B cell (primary cell): ENCODE measurements at regions not wholly inside any gene's neighbourhood (a gene's known extent, or its start where the extent isn't known, plus 50 kb on each side); places are given as distances from the start of the nearest gene placed in this dataset.

Experiments used
- ATAC-seq: fragments of 200-7000 bp; cut with Tn5 transposase; one replicate; pipeline ENCODE4 v1.10.0; 2021; ENCODE audit warnings: low read depth, mild to moderate bottlenecking, moderate number of reproducible peaks, moderate library complexity
- CTCF ChIA-PET: fragments of 350-600 bp; sonication (Branson Sonifier 250); formaldehyde crosslinking; loops from one replicate; lab custom pipeline; 2021; ENCODE audit warnings: antibody characterized with exemption, inconsistent platforms; lab: Charles Lee
- POLR2A ChIA-PET: fragments of 350-600 bp; sonication (Branson Sonifier 250); formaldehyde crosslinking; loops from one replicate; lab custom pipeline; 2021; ENCODE audit warnings: antibody characterized with exemption; lab: Charles Lee
- DNase-seq: peaks from one replicate; pipeline ENCODE4 v3.0.0; 2013
- H2AFZ ChIP-seq: 2 replicates; pipeline ENCODE4 v1.6.1; 2012; ENCODE audit warnings: mild to moderate bottlenecking, low read depth, low read length; ENCODE audit not compliant: insufficient read depth, poor library complexity, severe bottlenecking
- H3K27ac ChIP-seq, 2 donors: 1 replicate in 1 of 2; 2 replicates in 1 of 2; pipeline ENCODE4 v1.5.1; 2012 to 2013; ENCODE audit warnings: low read length in 2 of 2, mild to moderate bottlenecking in 2 of 2, moderate library complexity in 1 of 2
- H3K27me3 ChIP-seq, 4 experiments: fragments of 200-600 bp in 1 of 4; sonication (generic) in 1 of 4; replicated peaks in 1 of 4; 1 replicate in 2 of 4; 2 replicates in 2 of 4; pipeline versions ENCODE4 v1.6.1 to v1.7.0; 2013 to 2016; ENCODE audit warnings: low read length in 3 of 4, mild to moderate bottlenecking in 2 of 4, mixed read lengths in 1 of 4, moderate library complexity in 1 of 4; ENCODE audit not compliant: insufficient read depth in 4 of 4, control insufficient read depth in 3 of 4; ENCODE audit errors: control extremely low read depth in 1 of 4
- H3K36me3 ChIP-seq, 2 experiments: replicated peaks in 1 of 2; 1 replicate in 1 of 2; 2 replicates in 1 of 2; pipeline versions ENCODE4 v1.6.1 to v1.7.1; 2013; ENCODE audit warnings: low read length in 1 of 2; ENCODE audit not compliant: insufficient read depth in 2 of 2, control insufficient read depth in 1 of 2; ENCODE audit errors: control extremely low read depth in 1 of 2, extremely low read depth in 1 of 2
- H3K4me1 ChIP-seq, 2 donors: fragments of 200-600 bp in 1 of 2; sonication (generic) in 1 of 2; 1 replicate in 1 of 2; 2 replicates in 1 of 2; pipeline versions ENCODE4 v1.5.1 to v1.6.1; 2013 to 2017; ENCODE audit warnings: low read length in 2 of 2; ENCODE audit not compliant: control insufficient read depth in 2 of 2, insufficient read depth in 2 of 2
- H3K4me2 ChIP-seq: replicated peaks from 2 replicates; pipeline ENCODE3; 2012; ENCODE audit warnings: mild to moderate bottlenecking, low read depth, low read length; ENCODE audit not compliant: poor library complexity, severe bottlenecking
- H3K4me3 ChIP-seq, 5 experiments: fragments of 200-600 bp in 1 of 5; sonication (generic) in 1 of 5; 1 replicate in 3 of 5; 2 replicates in 2 of 5; pipeline versions ENCODE4 v1.5.1 to v1.7.0; 2011 to 2016; ENCODE audit warnings: low read length in 4 of 5, mild to moderate bottlenecking in 4 of 5, low read depth in 2 of 5, control low read depth in 1 of 5, moderate library complexity in 1 of 5; ENCODE audit not compliant: insufficient read depth in 1 of 5; ENCODE audit errors: control extremely low read depth in 1 of 5, extremely low read depth in 1 of 5
- H3K79me2 ChIP-seq: fragments of 200-600 bp; sonication (generic); one replicate; pipeline ENCODE4 v1.6.0; 2016; ENCODE audit warnings: low read length; ENCODE audit not compliant: control insufficient read depth, insufficient read depth
- H3K9ac ChIP-seq: fragments of 200-600 bp; sonication (generic); 2 replicates; pipeline ENCODE4 v1.6.1; 2017; ENCODE audit warnings: mild to moderate bottlenecking, low read length, moderate library complexity
- H3K9me3 ChIP-seq, 3 donors: one replicate each; pipeline versions ENCODE4 v1.6.1 to v1.7.1; 2013; ENCODE audit warnings: low read length in 2 of 3; ENCODE audit not compliant: control insufficient read depth in 2 of 3, insufficient read depth in 1 of 3; ENCODE audit errors: control extremely low read depth in 1 of 3
- H4K20me1 ChIP-seq: 2 replicates; pipeline ENCODE4 v1.6.0; 2012; ENCODE audit warnings: mild to moderate bottlenecking, low read length; ENCODE audit not compliant: insufficient read depth, control insufficient read depth, poor library complexity, severe bottlenecking
- H3K27ac Mint-ChIP-seq: one replicate; pipeline ENCODE4 v1.8.0; 2021; ENCODE audit warnings: mixed read lengths
- H3K27me3 Mint-ChIP-seq: one replicate; pipeline ENCODE4 v1.8.0; 2021; ENCODE audit warnings: mixed read lengths
- H3K4me1 Mint-ChIP-seq: one replicate; pipeline ENCODE4 v1.8.0; 2021; ENCODE audit warnings: mixed read lengths
- H3K4me3 Mint-ChIP-seq: one replicate; pipeline ENCODE4 v1.8.0; 2021; ENCODE audit warnings: mixed read lengths
- H3K9me3 Mint-ChIP-seq: one replicate; pipeline ENCODE4 v1.8.0; 2022; ENCODE audit warnings: mixed read lengths; ENCODE audit not compliant: insufficient read depth
- CTCF ChIP-seq: fragments of 200-600 bp; IDR thresholded peaks from one replicate; pipeline ENCODE4 v1.8.0; 2022; ENCODE audit warnings: antibody characterized with exemption, mild to moderate bottlenecking
- EZH2 ChIP-seq: IDR thresholded peaks from 2 replicates; pipeline ENCODE4 v1.6.1; 2012; ENCODE audit warnings: borderline replicate concordance, low read depth, mild to moderate bottlenecking, moderate library complexity, low read length; ENCODE audit not compliant: insufficient read depth, poor library complexity, severe bottlenecking
- WGBS: methylation state at CpG from one replicate; pipeline ENCODE4 v1.1.5; 2013; ENCODE audit warnings: missing lambda C conversion rate; ENCODE audit not compliant: insufficient coverage; 5-methylcytosine and 5-hydroxymethylcytosine counted together
- intact Hi-C: fragments of 100-400 bp; cut with micrococcal nuclease; formaldehyde crosslinking; loops from one replicate; pipeline ENCODE4 v1.10.0; 2022

DNA sequence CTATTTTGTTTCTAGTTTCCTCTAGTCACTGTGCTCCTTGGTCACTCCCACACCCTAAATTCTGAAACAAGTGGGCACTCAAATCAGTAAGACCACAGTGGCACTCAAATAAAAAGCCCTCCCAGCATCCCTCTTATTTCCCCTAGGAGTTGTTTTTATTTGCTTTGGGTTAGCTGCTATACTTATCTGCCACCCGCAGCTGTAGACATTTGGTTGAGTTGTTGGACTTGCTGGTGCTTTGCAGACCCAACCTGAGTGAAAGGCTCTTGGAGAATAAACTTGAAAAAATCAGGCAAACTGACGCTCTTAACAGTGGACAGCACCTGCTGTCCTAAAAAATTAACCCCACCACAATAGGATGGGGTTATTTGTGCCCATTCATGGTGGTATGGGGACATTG is 203.0 kb downstream of the SPATA31A6 start:
- Mint-ChIP-seq H3K4me3 (no peak overlapping the region), H3K27me3 (no peaks in the 10 kb centered on the region), H3K27ac (no peak overlapping the region), H3K4me1 (no peaks in the 10 kb centered on the region), H3K9me3 (no peaks in the 10 kb centered on the region)
- Histone ChIP-seq H4K20me1 (no peaks in the 10 kb centered on the region), H3K36me3 (no peaks in the 10 kb centered on the region), H3K79me2 (no peaks in the 10 kb centered on the region), H3K9ac (no peak overlapping the region), H3K27me3 (peaks cover 0 to 14% (median 0%) of the 10 kb centered on the region in 4 experiments), H3K4me1 (no peaks in the 10 kb centered on the region), H3K9me3 (peaks cover 0 to 2% (median 0%) of the 10 kb centered on the region in 3 donors), H3K4me2 (no peak overlapping the region), H3K4me3 (no peak overlapping the region), H3K27ac (no peak overlapping the region), H2AFZ (no peak overlapping the region)
- no peak for ATAC-seq
- intact Hi-C loops: no loop called here
- ChIA-PET POLR2A (no interaction called here), CTCF (no interaction called here)
- no peak for DNase-seq
- WGBS: no CpG with 5 or more reads among the region's 2 CpGs
- TF ChIP-seq EZH2: no peak
- no peak for TF ChIP-seq CTCF

- Mint-ChIP-seq H3K9me3 (no peaks in the 10 kb centered on the region), H3K27ac (no peak overlapping the region), H3K4me1 (no peaks in the 10 kb centered on the region), H3K4me3 (no peak overlapping the region), H3K27me3 (no peaks in the 10 kb centered on the region)
- peaks cover 0 to 2% (median 0%) of the 10 kb centered on the region in 3 donors for H3K9me3 ChIP-seq
- no peak overlapping the region for H2AFZ ChIP-seq
- no peaks in the 10 kb centered on the region for H3K36me3 ChIP-seq
- intact Hi-C loops: no loop called here
- DNase-seq: no peak
- ChIA-PET POLR2A (no interaction called here), CTCF (no interaction called here)
- H3K9ac ChIP-seq: no peak overlapping the region
- 89% methylated on average over 3 of the region's 3 CpGs for WGBS
- no peak for TF ChIP-seq CTCF
- no peak for TF ChIP-seq EZH2
- no peaks in the 10 kb centered on the region for H4K20me1 ChIP-seq
- no peak overlapping the region for H3K4me2 ChIP-seq
- ATAC-seq: no peak
- no peaks in the 10 kb centered on the region for H3K4me1 ChIP-seq
- H3K27me3 ChIP-seq: peaks cover 0 to 14% (median 0%) of the 10 kb centered on the region in 4 experiments
- no peaks in the 10 kb centered on the region for H3K79me2 ChIP-seq
- H3K4me3 ChIP-seq: no peak overlapping the region
- H3K27ac ChIP-seq: no peak overlapping the region
Measured at GRCh38 chr9:42388146-42388690, 204.8 kb downstream of the SPATA31A6 start.
